GM18870 (cell line): ENCODE measurements at regions not wholly inside any gene's neighbourhood (a gene's known extent, or its start where the extent isn't known, plus 50 kb on each side); places are given as distances from the start of the nearest gene placed in this dataset.
"Not testable (repeated sequence)": the region's sequence is repeated elsewhere in the genome, so short reads cannot be mapped to it uniquely, and the experiment has no call there.

Source experiments
- ATAC-seq: cut with Tn5 transposase; IDR thresholded peaks from one replicate; pipeline ENCODE4 v1.9.1; 2021; ENCODE audit warnings: moderate library complexity; ENCODE audit not compliant: unreplicated experiment

GRCh38 chr5:101278011-101278687 lies 375.1 kb upstream of the ST8SIA4 start:
- no peak for ATAC-seq

- no peak for ATAC-seq
Measured at GRCh38 chr5:101271945-101272344, 368.9 kb upstream of the ST8SIA4 start.

GRCh38 chr5:101271416-101271815 lies 368.3 kb upstream of the ST8SIA4 start:
- ATAC-seq, result no peak

GRCh38 chr5:101260857-101261256 lies 357.8 kb upstream of the ST8SIA4 start:
- ATAC-seq, result no peak

GRCh38 chr5:101253096-101253495 lies 350.0 kb upstream of the ST8SIA4 start:
- ATAC-seq, result no peak

GRCh38 chr5:101244621-101245020 lies 341.5 kb upstream of the ST8SIA4 start:
- no peak for ATAC-seq

GRCh38 chr5:101212942-101213514 lies 309.9 kb upstream of the ST8SIA4 start:
- ATAC-seq, result no peak

- ATAC-seq, result no peak
Measured at GRCh38 chr5:101206534-101206933, 303.5 kb upstream of the ST8SIA4 start.

GRCh38 chr5:101205065-101205464 lies 302.0 kb upstream of the ST8SIA4 start:
- not testable (repeated sequence) for ATAC-seq

- ATAC-seq, result not testable (repeated sequence)
Measured at GRCh38 chr5:101180365-101180764, 277.3 kb upstream of the ST8SIA4 start.

GRCh38 chr5:101176605-101177004 lies 273.5 kb upstream of the ST8SIA4 start:
- no peak for ATAC-seq

GRCh38 chr5:101174981-101175380 lies 271.9 kb upstream of the ST8SIA4 start:
- no peak for ATAC-seq

GRCh38 chr5:101163088-101163487 lies 260.0 kb upstream of the ST8SIA4 start:
- ATAC-seq, result no peak

- ATAC-seq, result no peak
Measured at GRCh38 chr5:101160002-101160401, 256.9 kb upstream of the ST8SIA4 start.

GRCh38 chr5:101159006-101159405 lies 255.9 kb upstream of the ST8SIA4 start:
- ATAC-seq, result no peak

GRCh38 chr5:101153526-101153925 lies 250.4 kb upstream of the ST8SIA4 start:
- ATAC-seq, result no peak

- ATAC-seq, result no peak
Measured at GRCh38 chr5:101143526-101143925, 240.4 kb upstream of the ST8SIA4 start.

GRCh38 chr5:101142102-101142501 lies 239.0 kb upstream of the ST8SIA4 start:
- no peak for ATAC-seq

GRCh38 chr5:101136454-101136853 lies 233.4 kb upstream of the ST8SIA4 start:
- no peak for ATAC-seq

- ATAC-seq, result no peak
Measured at GRCh38 chr5:101123363-101123762, 220.3 kb upstream of the ST8SIA4 start.

- no peak for ATAC-seq
Measured at GRCh38 chr5:101112645-101113044, 209.6 kb upstream of the ST8SIA4 start.

- no peak for ATAC-seq
Measured at GRCh38 chr5:101103874-101104273, 200.8 kb upstream of the ST8SIA4 start.

GRCh38 chr5:101102506-101102905 lies 199.4 kb upstream of the ST8SIA4 start:
- ATAC-seq, result no peak
